Hepatocyte (in vitro differentiated cells): ENCODE measurements at regions not wholly inside any gene's neighbourhood (a gene's known extent, or its start where the extent isn't known, plus 50 kb on each side); places are given as distances from the start of the nearest gene placed in this dataset.

Source experiments
- DNase-seq: peaks from one replicate; pipeline ENCODE4 v3.0.0-alpha.2; 2016; ENCODE audit warnings: low spot score
- H2AFZ ChIP-seq: fragments of 200-600 bp; sonication (generic); 2 replicates; pipeline ENCODE4 v1.6.0; 2016; ENCODE audit warnings: antibody characterized with exemption, mild to moderate bottlenecking
- H3K27ac ChIP-seq: fragments of 200-600 bp; sonication (generic); 2 replicates; pipeline ENCODE4 v1.5.1; 2016; ENCODE audit warnings: mild to moderate bottlenecking
- H3K27me3 ChIP-seq: fragments of 200-600 bp; sonication (generic); 2 replicates; pipeline ENCODE4 v1.6.1; 2016
- H3K36me3 ChIP-seq: fragments of 200-600 bp; sonication (generic); replicated peaks from 2 replicates; pipeline ENCODE4 v1.5.1; 2016; ENCODE audit warnings: low read depth; ENCODE audit not compliant: insufficient read depth
- H3K4me1 ChIP-seq: fragments of 200-600 bp; sonication (generic); 2 replicates; pipeline ENCODE4 v1.5.1; 2016; ENCODE audit warnings: mild to moderate bottlenecking, moderate library complexity; ENCODE audit not compliant: insufficient read depth
- H3K4me2 ChIP-seq: fragments of 200-600 bp; sonication (generic); 2 replicates; pipeline ENCODE4 v1.6.0; 2016
- H3K4me3 ChIP-seq: fragments of 200-600 bp; sonication (generic); 2 replicates; pipeline ENCODE4 v1.5.1; 2016; ENCODE audit warnings: mild to moderate bottlenecking
- H3K79me2 ChIP-seq: fragments of 200-600 bp; sonication (generic); 2 replicates; pipeline ENCODE4 v1.6.0; 2017; ENCODE audit warnings: mild to moderate bottlenecking
- H3K9me2 ChIP-seq: fragments of 200-600 bp; sonication (generic); replicated peaks from 2 replicates; pipeline ENCODE4 v1.6.0; 2017; ENCODE audit warnings: mild to moderate bottlenecking; ENCODE audit not compliant: insufficient read depth
- H3K9me3 ChIP-seq: fragments of 200-600 bp; sonication (generic); 2 replicates; pipeline ENCODE4 v1.5.1; 2016; ENCODE audit warnings: low read depth, mild to moderate bottlenecking
- H4K20me1 ChIP-seq: fragments of 200-600 bp; sonication (generic); 2 replicates; pipeline ENCODE4 v1.6.0; 2016; ENCODE audit warnings: mild to moderate bottlenecking; ENCODE audit not compliant: insufficient read depth, poor library complexity, severe bottlenecking
- CTCF ChIP-seq: fragments of 200-600 bp; sonication (generic); IDR thresholded peaks from 2 replicates; pipeline ENCODE4 v1.5.1; 2016; ENCODE audit warnings: antibody characterized with exemption, mild to moderate bottlenecking; ENCODE audit not compliant: poor library complexity
- EZH2 ChIP-seq: fragments of 200-600 bp; sonication (generic); IDR thresholded peaks from 2 replicates; pipeline ENCODE4 v1.6.1; 2016; ENCODE audit warnings: antibody characterized with exemption, mild to moderate bottlenecking, borderline replicate concordance
- EZH2phosphoT487 ChIP-seq: fragments of 200-600 bp; sonication (generic); IDR thresholded peaks from one replicate; pipeline ENCODE4 v1.6.1; 2018; ENCODE audit warnings: antibody characterized with exemption, mild to moderate bottlenecking, low read depth, moderate library complexity; ENCODE audit not compliant: unreplicated experiment, severe bottlenecking
- WGBS: methylation state at CpG from one replicate; pipeline ENCODE4 v1.1.6; 2016; ENCODE audit warnings: low lambda C conversion rate; ENCODE audit errors: missing lambda C conversion rate; 5-methylcytosine and 5-hydroxymethylcytosine counted together

- 81% methylated on average over 2 of the region's 2 CpGs for WGBS
- Histone ChIP-seq H3K9me3 (no peaks in the 10 kb centered on the region), H3K79me2 (no peaks in the 10 kb centered on the region), H4K20me1 (no peaks in the 10 kb centered on the region), H2AFZ (no peak overlapping the region), H3K27ac (no peak overlapping the region), H3K4me1 (no peaks in the 10 kb centered on the region), H3K4me2 (no peak overlapping the region), H3K36me3 (no peaks in the 10 kb centered on the region), H3K9me2 (no peaks in the 10 kb centered on the region), H3K4me3 (no peak overlapping the region), H3K27me3 (no peaks in the 10 kb centered on the region)
- no peak for DNase-seq
- TF ChIP-seq EZH2 (no peak), EZH2phosphoT487 (no peak), CTCF (no peak)
Observed at GRCh38 chr9:88712484-88712883, 177.5 kb downstream of the NXNL2 start.

- Histone ChIP-seq H3K4me3 (no peak overlapping the region), H3K4me2 (no peak overlapping the region), H3K27ac (no peak overlapping the region), H3K4me1 (no peaks in the 10 kb centered on the region), H2AFZ (no peak overlapping the region), H3K9me2 (no peaks in the 10 kb centered on the region), H3K36me3 (no peaks in the 10 kb centered on the region), H3K79me2 (no peaks in the 10 kb centered on the region), H3K27me3 (no peaks in the 10 kb centered on the region), H3K9me3 (no peaks in the 10 kb centered on the region), H4K20me1 (no peaks in the 10 kb centered on the region)
- TF ChIP-seq CTCF (no peak), EZH2 (no peak), EZH2phosphoT487 (no peak)
- no peak for DNase-seq
Observed at GRCh38 chr9:88713010-88713409, 178.0 kb downstream of the NXNL2 start.

GRCh38 chr9:88716596-88717290 lies 181.8 kb downstream of the NXNL2 start:
- TF ChIP-seq EZH2, result no peak
- H4K20me1 ChIP-seq, result no peaks in the 10 kb centered on the region
- no peaks in the 10 kb centered on the region for H3K4me1 ChIP-seq
- no peaks in the 10 kb centered on the region for H3K36me3 ChIP-seq
- H3K9me2 ChIP-seq, result no peaks in the 10 kb centered on the region
- DNase-seq, result no peak
- no peaks in the 10 kb centered on the region for H3K27me3 ChIP-seq
- no peak overlapping the region for H3K4me3 ChIP-seq
- 77% methylated on average over 2 of the region's 2 CpGs for WGBS
- no peaks in the 10 kb centered on the region for H3K79me2 ChIP-seq
- H3K4me2 ChIP-seq, result no peak overlapping the region
- H2AFZ ChIP-seq, result no peak overlapping the region
- H3K9me3 ChIP-seq, result no peaks in the 10 kb centered on the region
- no peak overlapping the region for H3K27ac ChIP-seq

- no peaks in the 10 kb centered on the region for H3K36me3 ChIP-seq
- H3K27me3 ChIP-seq, result no peaks in the 10 kb centered on the region
- H3K9me3 ChIP-seq, result no peaks in the 10 kb centered on the region
- no peaks in the 10 kb centered on the region for H3K4me1 ChIP-seq
- H3K27ac ChIP-seq, result no peak overlapping the region
- no peaks in the 10 kb centered on the region for H3K79me2 ChIP-seq
- H3K9me2 ChIP-seq, result no peaks in the 10 kb centered on the region
- H4K20me1 ChIP-seq, result no peaks in the 10 kb centered on the region
- DNase-seq, result no peak
- H2AFZ ChIP-seq, result no peak overlapping the region
- no peak for TF ChIP-seq EZH2
- TF ChIP-seq CTCF, result no peak
- no peak overlapping the region for H3K4me3 ChIP-seq
- H3K4me2 ChIP-seq, result no peak overlapping the region
- 90% methylated on average over 3 of the region's 3 CpGs for WGBS
Observed at GRCh38 chr9:88721025-88721424, 186.0 kb downstream of the NXNL2 start.
